NCI-H146 treated with DMSO at 0.1 percent for 48 hours (cell line): ENCODE measurements at regions not wholly inside any gene's neighbourhood (a gene's known extent, or its start where the extent isn't known, plus 50 kb on each side); places are given as distances from the start of the nearest gene placed in this dataset.

Source experiments
- DNase-seq: peaks from one replicate; lab custom pipeline; 2025; ENCODE audit not compliant: unreplicated experiment; lab: John Stamatoyannopoulos, UW

DNA sequence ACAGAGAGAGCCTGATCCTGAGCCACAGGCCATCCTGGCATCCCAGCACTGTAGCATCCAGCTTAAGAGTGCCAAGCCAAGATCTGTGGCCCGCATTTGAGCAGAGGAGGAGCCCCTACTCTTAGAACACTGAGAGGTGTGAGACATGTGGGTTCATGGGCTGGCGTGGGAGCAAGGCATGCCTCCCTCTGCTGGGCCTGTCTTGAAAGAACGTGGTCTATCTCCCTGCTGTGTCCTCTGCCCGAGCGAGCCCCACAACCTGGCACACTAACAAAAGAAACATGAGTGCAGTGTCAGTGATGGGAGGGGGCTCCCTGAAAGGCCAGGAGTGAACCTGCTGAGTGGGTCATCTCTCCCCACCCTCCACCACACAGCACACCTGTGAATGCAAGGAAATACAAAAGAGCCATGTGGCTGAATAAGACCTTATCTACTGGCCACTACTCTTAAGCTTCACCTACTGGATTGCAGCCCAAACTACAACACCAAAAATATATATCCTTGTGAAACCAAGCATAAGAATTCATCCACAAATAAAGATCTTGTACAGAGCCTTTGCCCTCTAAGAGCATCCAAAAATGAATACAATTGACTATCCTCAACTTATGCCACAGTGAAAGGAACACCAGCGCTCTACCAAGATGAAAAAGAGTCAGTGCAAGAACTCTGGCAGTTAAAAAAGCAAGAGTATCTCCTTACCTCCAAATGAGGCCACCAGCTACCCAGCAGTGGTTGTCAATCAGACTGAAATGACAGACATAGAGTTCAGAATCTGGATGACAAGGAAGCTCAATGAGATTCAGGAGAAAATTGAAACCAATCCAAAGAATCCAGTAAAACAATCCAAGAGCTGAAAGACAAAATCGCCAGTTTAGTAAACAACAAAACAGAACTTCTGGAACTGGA, 259.4 kb upstream of the DAB1 start:
- DNase-seq = no peak

GRCh38 chr1:57678138-57678537, 254.3 kb upstream of the DAB1 start:
- no peak for DNase-seq

GRCh38 chr1:57675776-57676175, 251.9 kb upstream of the DAB1 start:
- no peak for DNase-seq

GRCh38 chr1:57674801-57675200, 250.9 kb upstream of the DAB1 start:
- no peak for DNase-seq

- DNase-seq = no peak
Measured at GRCh38 chr1:57672346-57673140, 248.7 kb upstream of the DAB1 start.

DNA sequence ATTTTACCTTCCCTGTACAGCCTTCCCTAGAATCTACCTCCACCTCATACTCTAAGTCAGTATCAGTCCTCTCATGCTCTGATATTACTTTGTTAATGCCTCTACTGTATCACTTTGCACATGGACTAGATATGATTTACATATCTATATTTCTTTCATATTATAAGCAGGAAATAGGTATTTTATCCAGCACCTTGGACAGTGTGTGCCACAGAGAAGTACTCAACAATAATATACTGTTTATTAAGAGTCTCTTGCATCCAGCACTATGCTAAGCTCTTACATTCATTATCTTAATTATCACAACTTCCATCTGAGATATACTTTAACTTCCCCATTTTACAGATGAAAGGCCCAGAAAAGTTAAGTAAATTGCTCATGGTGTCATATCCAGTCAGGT, 247.9 kb upstream of the DAB1 start:
- DNase-seq = no peak

DNA sequence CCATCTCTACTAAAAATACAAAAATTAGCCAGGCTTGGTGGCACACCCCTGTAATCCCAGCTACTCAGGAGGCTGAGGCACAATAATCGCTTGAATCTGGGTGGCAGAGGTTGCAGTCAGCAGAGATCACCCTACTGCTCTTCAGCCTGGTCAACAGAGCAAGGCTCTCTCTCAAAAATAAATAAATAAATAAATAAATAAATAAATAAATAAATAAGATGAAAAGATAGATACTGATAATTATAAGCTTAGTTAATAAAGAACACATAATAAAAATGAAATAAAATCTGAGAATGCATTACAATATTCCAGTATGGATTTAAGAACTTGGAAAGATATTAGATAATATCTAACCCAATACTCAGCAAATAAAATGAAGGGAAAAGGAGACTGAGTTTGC, 235.9 kb upstream of the DAB1 start:
- DNase-seq = no peak

GRCh38 chr1:57655161-57655560, 231.3 kb upstream of the DAB1 start:
- DNase-seq = no peak

- no peak for DNase-seq
Measured at GRCh38 chr1:57644667-57645066, 220.8 kb upstream of the DAB1 start.

DNA sequence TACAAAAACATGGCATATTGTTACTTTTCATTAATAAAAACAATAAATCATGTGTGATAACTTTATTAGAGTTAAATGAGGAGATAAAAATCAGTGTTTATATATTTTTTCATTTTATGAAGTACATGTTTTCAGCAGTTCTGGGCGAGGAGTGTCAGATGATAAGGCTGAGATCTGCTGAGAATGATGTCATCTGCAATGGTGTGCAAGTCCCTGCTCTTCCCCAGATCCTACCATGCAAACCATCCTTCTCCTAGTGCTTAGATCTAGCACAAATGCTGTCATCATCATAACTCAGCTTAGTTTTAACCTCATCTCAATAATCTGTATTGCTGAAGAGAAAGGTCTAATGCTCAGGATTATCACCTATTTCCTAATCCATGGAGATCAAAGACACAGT, 214.4 kb upstream of the DAB1 start:
- no peak for DNase-seq

- DNase-seq = no peak
Measured at GRCh38 chr1:57637155-57637554, 213.3 kb upstream of the DAB1 start.

DNA sequence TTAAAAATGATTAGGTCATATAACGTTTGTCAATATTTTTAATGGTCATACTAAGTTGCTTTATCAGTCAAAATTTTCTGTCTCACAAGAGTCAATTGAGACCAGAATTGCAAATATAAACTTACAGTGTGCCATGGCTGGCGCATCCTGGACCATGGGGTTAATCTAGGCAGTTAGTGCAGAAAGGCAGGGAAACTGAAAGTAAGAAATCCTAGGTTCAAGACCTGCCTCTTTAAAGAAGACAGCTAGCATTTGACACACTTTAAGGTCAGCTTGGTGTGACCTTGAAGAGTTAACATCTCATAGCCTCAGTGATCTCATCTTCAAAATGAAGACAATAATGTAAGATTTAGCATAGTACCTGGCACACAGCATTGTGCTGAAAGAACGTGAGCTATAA, 210.0 kb upstream of the DAB1 start:
- DNase-seq = no peak

DNA sequence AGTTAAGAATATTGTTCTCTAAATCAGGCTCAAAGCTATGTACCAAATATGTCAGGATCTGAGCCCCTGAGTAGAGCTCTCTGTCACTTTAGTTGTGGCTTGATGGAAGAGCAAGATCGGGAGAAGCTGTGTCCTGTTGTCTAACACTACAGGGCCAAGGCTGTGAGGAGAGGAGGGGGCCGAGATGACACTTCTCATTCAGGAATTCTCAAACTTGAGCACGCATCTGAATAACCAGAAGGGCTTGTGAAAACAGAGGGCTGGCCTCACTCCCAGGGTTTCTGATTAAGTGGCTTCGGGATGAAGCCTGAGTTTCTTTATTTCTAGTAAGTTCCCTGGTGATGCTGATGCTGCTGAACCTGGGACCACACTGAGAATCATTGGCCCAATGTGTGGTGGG, 209.2 kb upstream of the DAB1 start:
- DNase-seq = no peak

- DNase-seq = no peak
Measured at GRCh38 chr1:57632401-57632800, 208.5 kb upstream of the DAB1 start.

DNA sequence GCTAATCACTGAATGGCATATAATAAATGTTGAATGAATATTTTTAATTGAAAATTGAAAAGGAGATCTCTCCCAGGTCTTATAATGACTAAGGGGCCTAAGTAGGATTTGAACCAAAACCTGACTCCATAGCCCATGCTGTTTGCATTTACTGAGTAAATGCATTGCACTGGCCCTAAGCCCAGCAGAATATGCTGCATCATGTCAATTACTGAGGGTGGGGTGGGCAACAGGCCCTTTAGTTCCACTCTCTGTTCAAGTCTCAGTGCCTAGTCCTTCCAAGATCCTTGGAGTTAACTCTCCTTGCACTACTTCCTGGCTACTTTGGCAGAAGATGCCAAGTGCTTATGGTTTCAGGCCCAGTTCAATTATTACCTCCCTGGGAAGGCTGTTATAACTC, 203.8 kb upstream of the DAB1 start:
- DNase-seq = no peak

DNA sequence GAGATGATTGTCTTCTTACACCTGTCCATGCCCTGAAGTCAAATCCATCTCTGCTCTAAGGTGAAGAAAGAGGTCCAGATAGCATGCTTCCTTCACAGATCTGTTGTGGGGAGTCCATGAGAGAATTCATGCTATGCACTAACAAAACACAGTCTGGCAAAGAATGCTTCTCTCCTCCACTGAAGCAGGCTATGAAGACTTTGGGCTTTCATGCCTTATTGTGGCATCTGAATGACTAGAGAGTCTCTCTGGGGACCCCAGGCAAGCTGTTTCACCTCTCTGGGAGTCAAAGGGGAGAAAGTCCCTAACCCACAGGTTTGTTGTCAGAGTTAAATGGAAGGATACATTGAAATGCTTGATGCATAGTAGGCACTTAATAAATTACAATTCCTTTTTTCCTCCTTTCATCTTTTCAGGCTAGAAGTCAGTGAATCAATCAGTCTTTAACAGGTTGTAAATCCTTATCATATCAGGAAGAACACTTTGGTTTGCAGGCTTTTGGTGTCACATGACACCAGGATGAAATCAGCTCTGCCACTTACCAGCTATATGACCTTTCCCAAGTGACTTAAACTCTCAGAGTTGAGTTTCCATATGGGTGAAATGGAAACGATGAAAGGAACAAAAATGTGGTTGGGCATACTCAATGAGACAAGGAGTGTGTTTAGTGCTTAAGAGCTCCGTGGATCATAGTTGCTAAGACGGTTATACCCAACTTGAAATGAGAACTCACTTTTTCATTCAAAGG, 200.1 kb upstream of the DAB1 start:
- DNase-seq = no peak

DNA sequence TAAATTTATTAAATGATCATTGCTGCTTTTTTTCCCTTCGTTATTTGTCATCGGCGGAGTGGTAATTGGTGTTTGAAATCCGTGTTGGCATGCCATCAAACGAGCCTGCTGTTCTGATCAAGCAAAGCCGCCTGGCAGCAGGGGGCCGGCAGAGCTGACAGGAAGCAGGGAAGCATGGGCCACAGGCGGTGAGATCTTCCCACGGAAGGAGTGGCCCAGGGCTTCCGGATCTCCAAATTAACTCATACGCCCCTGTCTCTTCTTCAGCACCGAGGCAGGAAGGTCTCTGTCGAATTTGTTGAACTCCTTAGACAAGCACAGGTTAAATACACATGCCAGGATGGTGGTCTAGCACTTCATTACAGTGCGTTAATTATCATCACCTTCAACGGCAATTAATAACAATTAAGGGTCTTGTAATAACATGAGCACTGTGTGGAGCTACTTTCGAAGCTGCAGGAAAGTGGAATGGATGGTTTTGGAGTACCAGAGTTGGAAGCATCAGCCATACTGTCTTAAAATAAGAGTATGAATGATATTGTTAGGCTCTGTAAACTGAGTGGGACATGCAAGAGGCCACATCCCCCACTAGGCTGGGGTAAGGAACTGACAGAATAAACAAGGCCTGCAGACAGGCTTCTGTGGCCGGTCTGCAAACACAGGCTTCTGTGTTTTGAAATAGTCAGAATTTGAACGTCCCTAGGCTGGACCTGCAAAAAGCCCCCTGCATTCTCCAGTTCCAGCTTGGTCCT, 199.4 kb upstream of the DAB1 start:
- DNase-seq = peak; percentile 23

- no peak for DNase-seq
Measured at GRCh38 chr1:57621776-57622175, 197.9 kb upstream of the DAB1 start.

GRCh38 chr1:57620605-57621004, 196.7 kb upstream of the DAB1 start:
- no peak for DNase-seq

GRCh38 chr1:57616921-57617320, 193.1 kb upstream of the DAB1 start:
- DNase-seq = no peak

DNA sequence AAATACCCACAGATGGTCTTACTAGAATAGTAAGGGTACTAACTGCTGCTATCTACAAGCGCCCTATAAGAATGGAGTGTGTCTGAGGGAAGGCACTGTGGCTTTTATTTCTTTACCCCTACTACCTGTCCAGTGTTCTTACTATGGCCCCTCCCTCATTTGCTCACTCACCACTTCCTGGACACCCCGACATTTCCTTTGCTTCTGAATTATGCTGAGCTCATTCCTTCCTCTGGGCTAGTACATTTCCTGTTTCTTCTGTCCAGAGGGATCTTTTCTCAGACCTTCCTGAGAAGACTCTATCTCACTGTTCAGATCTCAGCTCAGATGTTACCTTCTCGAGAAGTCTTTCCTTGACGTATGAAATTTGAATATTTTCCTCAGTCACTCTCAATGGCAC, 192.1 kb upstream of the DAB1 start:
- DNase-seq = no peak
